OCI-M2 (cell line): ENCODE measurements at regions not wholly inside any gene's neighbourhood (a gene's known extent, or its start where the extent isn't known, plus 50 kb on each side); places are given as distances from the start of the nearest gene placed in this dataset.
"Not testable (repeated sequence)": the region's sequence is repeated elsewhere in the genome, so short reads cannot be mapped to it uniquely, and the experiment has no call there.

Experiments used
- DNase-seq: peaks from one replicate; lab custom pipeline; 2025; ENCODE audit not compliant: unreplicated experiment; lab: John Stamatoyannopoulos, UW

- DNase-seq, result no peak
Observed at GRCh38 chr3:161689584-161690298, 193.1 kb downstream of the OTOL1 start.

- DNase-seq, result no peak
Observed at GRCh38 chr3:161690299-161690620, 193.7 kb downstream of the OTOL1 start.

GRCh38 chr3:161691677-161692076, 195.1 kb downstream of the OTOL1 start:
- no peak for DNase-seq

GRCh38 chr3:161694682-161695564, 198.3 kb downstream of the OTOL1 start:
- DNase-seq, result no peak

- no peak for DNase-seq
Observed at GRCh38 chr3:161695811-161696210, 199.2 kb downstream of the OTOL1 start.

- DNase-seq, result no peak
Observed at GRCh38 chr3:161700998-161701397, 204.4 kb downstream of the OTOL1 start.

GRCh38 chr3:161707253-161707652, 210.6 kb downstream of the OTOL1 start:
- DNase-seq, result not testable (repeated sequence)

GRCh38 chr3:161713731-161714130, 217.1 kb downstream of the OTOL1 start:
- DNase-seq, result no peak

- DNase-seq, result no peak
Observed at GRCh38 chr3:161731968-161732367, 235.4 kb downstream of the OTOL1 start.

GRCh38 chr3:161737171-161737570, 240.6 kb downstream of the OTOL1 start:
- DNase-seq, result no peak

- no peak for DNase-seq
Observed at GRCh38 chr3:161740421-161740820, 243.8 kb downstream of the OTOL1 start.

- DNase-seq, result no peak
Observed at GRCh38 chr3:161744366-161744765, 247.8 kb downstream of the OTOL1 start.

GRCh38 chr3:161745741-161746140, 249.1 kb downstream of the OTOL1 start:
- no peak for DNase-seq

- DNase-seq, result no peak
Observed at GRCh38 chr3:161748049-161748448, 251.4 kb downstream of the OTOL1 start.

- no peak for DNase-seq
Observed at GRCh38 chr3:161754420-161755053, 257.9 kb downstream of the OTOL1 start.

- DNase-seq, result no peak
Observed at GRCh38 chr3:161759444-161759843, 262.8 kb downstream of the OTOL1 start.

- DNase-seq, result no peak
Observed at GRCh38 chr3:161766331-161766730, 269.7 kb downstream of the OTOL1 start.

- no peak for DNase-seq
Observed at GRCh38 chr3:161770484-161771386, 274.1 kb downstream of the OTOL1 start.

GRCh38 chr3:161781381-161781780, 284.8 kb downstream of the OTOL1 start:
- DNase-seq, result no peak

- no peak for DNase-seq
Observed at GRCh38 chr3:161793194-161793930, 296.8 kb downstream of the OTOL1 start.
